WTC11 (cell line): ENCODE measurements at regions not wholly inside any gene's neighbourhood (a gene's known extent, or its start where the extent isn't known, plus 50 kb on each side); places are given as distances from the start of the nearest gene placed in this dataset.

Source experiments
- ATAC-seq: fragments of 200-7000 bp; cut with Tn5 transposase; 2 replicates; pipeline ENCODE4 v1.10.0; 2021; ENCODE audit warnings: mild to moderate bottlenecking, moderate library complexity
- CTCF ChIA-PET: fragments of 300-600 bp; sonication (Branson Sonifier 250); formaldehyde crosslinking; loops from one replicate; lab custom pipeline; 2021; ENCODE audit warnings: antibody characterized with exemption; lab: Charles Lee
- POLR2A ChIA-PET: fragments of 350-600 bp; sonication (Branson Sonifier 250); formaldehyde crosslinking; loops from one replicate; lab custom pipeline; 2021; ENCODE audit warnings: antibody characterized with exemption; lab: Charles Lee
- DNase-seq: peaks from one replicate; pipeline ENCODE4 v3.0.0; 2021; ENCODE audit warnings: low spot score
- H3K27ac Mint-ChIP-seq: 2 replicates; pipeline ENCODE4 v1.8.0; 2021; ENCODE audit warnings: mixed read lengths
- H3K27me3 Mint-ChIP-seq: 2 replicates; pipeline ENCODE4 v1.8.0; 2021; ENCODE audit warnings: low read depth, mild to moderate bottlenecking, moderate library complexity, mixed read lengths
- H3K36me3 Mint-ChIP-seq: 2 replicates; pipeline ENCODE4 v1.8.0; 2021; ENCODE audit warnings: mixed read lengths
- H3K4me1 Mint-ChIP-seq: 2 replicates; pipeline ENCODE4 v1.8.0; 2022; ENCODE audit warnings: mixed read lengths
- H3K4me3 Mint-ChIP-seq: 2 replicates; pipeline ENCODE4 v1.8.0; 2021; ENCODE audit warnings: mild to moderate bottlenecking, moderate library complexity, mixed read lengths
- H3K9me3 Mint-ChIP-seq: 2 replicates; pipeline ENCODE4 v1.8.0; 2021; ENCODE audit warnings: mixed read lengths
- ATF1 ChIP-seq: sonication (generic); formaldehyde crosslinking; IDR thresholded peaks from 2 replicates; pipeline ENCODE4 v1.8.1; 2023; ENCODE audit warnings: mild to moderate bottlenecking, moderate library complexity, missing genetic modification reagents
- CREB1 ChIP-seq: sonication (generic); formaldehyde crosslinking; IDR thresholded peaks from 2 replicates; pipeline ENCODE4 v1.8.0; 2023; ENCODE audit warnings: mild to moderate bottlenecking, missing genetic modification reagents
- CREM ChIP-seq: sonication (generic); formaldehyde crosslinking; IDR thresholded peaks from 2 replicates; pipeline ENCODE4 v1.8.1; 2022; ENCODE audit warnings: mild to moderate bottlenecking, missing genetic modification reagents, moderate library complexity
- EMX1 ChIP-seq: fragments of 250-450 bp; sonication (Bioruptor Pico); IDR thresholded peaks from 2 replicates; pipeline ENCODE4 v1.8.0; 2021; ENCODE audit warnings: mild to moderate bottlenecking
- ERG ChIP-seq: fragments of 250-450 bp; sonication (Bioruptor Pico); IDR thresholded peaks from 2 replicates; pipeline ENCODE4 v1.8.0; 2021; ENCODE audit warnings: mild to moderate bottlenecking
- ETV6 ChIP-seq: sonication (generic); formaldehyde crosslinking; IDR thresholded peaks from 2 replicates; pipeline ENCODE4 v1.8.1; 2022; ENCODE audit warnings: mild to moderate bottlenecking, missing genetic modification reagents
- FOXK1 ChIP-seq: sonication (generic); formaldehyde crosslinking; IDR thresholded peaks from 2 replicates; pipeline ENCODE4 v1.8.0; 2022; ENCODE audit warnings: mild to moderate bottlenecking, moderate library complexity, missing genetic modification reagents
- GRHL2 ChIP-seq: fragments of 250-450 bp; sonication (Bioruptor Pico); IDR thresholded peaks from 2 replicates; pipeline ENCODE4 v1.8.0; 2022; ENCODE audit warnings: mild to moderate bottlenecking, moderate library complexity; ENCODE audit not compliant: insufficient replicate concordance, severe bottlenecking
- HMGA2 ChIP-seq: fragments of 250-450 bp; sonication (Bioruptor Pico); IDR thresholded peaks from 2 replicates; pipeline ENCODE4 v1.4.0; 2021; ENCODE audit warnings: mild to moderate bottlenecking, moderate library complexity
- NFE2L1 ChIP-seq: sonication (generic); formaldehyde crosslinking; IDR thresholded peaks from 2 replicates; pipeline ENCODE4 v1.8.1; 2023; ENCODE audit warnings: missing genetic modification reagents
- NFYB ChIP-seq: sonication (generic); formaldehyde crosslinking; conservative IDR thresholded peaks from 2 replicates; pipeline ENCODE4 v1.8.0; 2022; ENCODE audit warnings: low read depth, missing genetic modification reagents
- NR3C1 ChIP-seq: sonication (generic); formaldehyde crosslinking; conservative IDR thresholded peaks from 2 replicates; pipeline ENCODE4 v1.8.1; 2023; ENCODE audit warnings: low read depth, mild to moderate bottlenecking, missing genetic modification reagents
- OVOL2 ChIP-seq: fragments of 250-450 bp; sonication (Bioruptor Pico); IDR thresholded peaks from 2 replicates; pipeline ENCODE4 v1.9.0; 2021; ENCODE audit warnings: mild to moderate bottlenecking, borderline replicate concordance
- PREB ChIP-seq: sonication (generic); formaldehyde crosslinking; IDR thresholded peaks from 2 replicates; pipeline ENCODE4 v1.8.1; 2022; ENCODE audit warnings: mild to moderate bottlenecking, missing genetic modification reagents, moderate library complexity, borderline replicate concordance
- TEAD4 ChIP-seq: sonication (generic); formaldehyde crosslinking; IDR thresholded peaks from 2 replicates; pipeline ENCODE4 v1.8.0; 2022; ENCODE audit warnings: mild to moderate bottlenecking, missing genetic modification reagents
- USF2 ChIP-seq: sonication (generic); formaldehyde crosslinking; IDR thresholded peaks from 2 replicates; pipeline ENCODE4 v1.8.1; 2023; ENCODE audit warnings: mild to moderate bottlenecking, missing genetic modification reagents, moderate library complexity
- ZNF232 ChIP-seq: sonication (generic); formaldehyde crosslinking; IDR thresholded peaks from 2 replicates; pipeline ENCODE4 v1.8.0; 2022; ENCODE audit warnings: mild to moderate bottlenecking, missing genetic modification reagents
- ZNF512 ChIP-seq: sonication (generic); formaldehyde crosslinking; IDR thresholded peaks from 2 replicates; pipeline ENCODE4 v1.8.1; 2022; ENCODE audit warnings: missing genetic modification reagents, borderline replicate concordance
- ZNF671 ChIP-seq: fragments of 250-450 bp; sonication (Bioruptor Pico); IDR thresholded peaks from 2 replicates; pipeline ENCODE4 v1.8.0; 2021; ENCODE audit warnings: mild to moderate bottlenecking
- TF ChIP-seq, protein P1 (sequence below): sonication (generic); formaldehyde crosslinking; IDR thresholded peaks from 2 replicates; pipeline ENCODE4 v1.8.1; 2023; ENCODE audit warnings: mild to moderate bottlenecking, moderate library complexity, missing genetic modification reagents
- TF ChIP-seq, protein P2 (sequence below): fragments of 250-450 bp; sonication (Bioruptor Pico); IDR thresholded peaks from 2 replicates; pipeline ENCODE4 v1.9.0; 2021; ENCODE audit warnings: mild to moderate bottlenecking
- TF ChIP-seq, protein P3 (sequence below): sonication (generic); formaldehyde crosslinking; IDR thresholded peaks from 2 replicates; pipeline ENCODE4 v1.8.1; 2022; ENCODE audit warnings: low read depth, mild to moderate bottlenecking, moderate library complexity, missing genetic modification reagents, borderline replicate concordance

DNA sequence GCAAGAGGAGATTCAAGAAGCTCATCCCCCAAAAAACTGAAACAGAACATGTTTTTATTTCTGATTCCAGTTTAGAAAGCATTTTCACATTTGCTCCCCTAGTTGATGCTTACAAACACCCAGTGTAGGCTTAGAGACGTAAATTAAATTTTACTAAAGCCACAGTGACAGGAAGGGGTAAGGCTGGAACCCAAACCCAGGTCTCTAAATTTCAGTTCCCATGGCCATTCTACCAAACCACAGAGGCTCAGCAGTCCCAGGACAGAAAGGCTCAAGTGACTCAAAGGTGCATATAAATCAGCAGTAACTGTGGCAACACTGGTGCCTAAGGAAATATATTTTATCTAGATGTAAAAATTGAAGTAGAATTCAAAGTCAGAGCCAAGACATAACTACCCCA, 128.7 kb downstream of the CEP120 start:
- Mint-ChIP-seq H3K27me3 (no peaks in the 10 kb centered on the region; the same call in 1 of the 2 replicates), H3K36me3 (peaks cover 5% of the 10 kb centered on the region), H3K4me1 (peaks cover 6% of the 10 kb centered on the region), H3K9me3 (peaks cover 9% of the 10 kb centered on the region; the same call in 1 of the 2 replicates), H3K4me3 (no peak overlapping the region), H3K27ac (no peak overlapping the region)
- DNase-seq (no peak), ATAC-seq (no peak)
- TF ChIP-seq ZNF671, result no peak
- TF ChIP-seq, protein P1, sequence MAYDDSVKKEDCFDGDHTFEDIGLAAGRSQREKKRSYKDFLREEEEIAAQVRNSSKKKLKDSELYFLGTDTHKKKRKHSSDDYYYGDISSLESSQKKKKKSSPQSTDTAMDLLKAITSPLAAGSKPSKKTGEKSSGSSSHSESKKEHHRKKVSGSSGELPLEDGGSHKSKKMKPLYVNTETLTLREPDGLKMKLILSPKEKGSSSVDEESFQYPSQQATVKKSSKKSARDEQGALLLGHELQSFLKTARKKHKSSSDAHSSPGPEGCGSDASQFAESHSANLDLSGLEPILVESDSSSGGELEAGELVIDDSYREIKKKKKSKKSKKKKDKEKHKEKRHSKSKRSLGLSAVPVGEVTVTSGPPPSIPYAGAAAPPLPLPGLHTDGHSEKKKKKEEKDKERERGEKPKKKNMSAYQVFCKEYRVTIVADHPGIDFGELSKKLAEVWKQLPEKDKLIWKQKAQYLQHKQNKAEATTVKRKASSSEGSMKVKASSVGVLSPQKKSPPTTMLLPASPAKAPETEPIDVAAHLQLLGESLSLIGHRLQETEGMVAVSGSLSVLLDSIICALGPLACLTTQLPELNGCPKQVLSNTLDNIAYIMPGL (CRISPR knock-in tag), result no peak
- no peak for TF ChIP-seq CREM (CRISPR knock-in tag)
- TF ChIP-seq OVOL2 (CRISPR knock-in tag), result no peak
- no peak for TF ChIP-seq GRHL2 (CRISPR knock-in tag)
- no peak for TF ChIP-seq ETV6 (CRISPR knock-in tag)
- TF ChIP-seq PREB (CRISPR knock-in tag), result no peak
- TF ChIP-seq CREB1 (CRISPR knock-in tag), result no peak
- no peak for TF ChIP-seq EMX1 (CRISPR knock-in tag)
- TF ChIP-seq NFYB (CRISPR knock-in tag), result no peak
- TF ChIP-seq FOXK1, result no peak
- TF ChIP-seq ATF1 (CRISPR knock-in tag), result no peak
- TF ChIP-seq ZNF512, result no peak
- TF ChIP-seq, protein P2, sequence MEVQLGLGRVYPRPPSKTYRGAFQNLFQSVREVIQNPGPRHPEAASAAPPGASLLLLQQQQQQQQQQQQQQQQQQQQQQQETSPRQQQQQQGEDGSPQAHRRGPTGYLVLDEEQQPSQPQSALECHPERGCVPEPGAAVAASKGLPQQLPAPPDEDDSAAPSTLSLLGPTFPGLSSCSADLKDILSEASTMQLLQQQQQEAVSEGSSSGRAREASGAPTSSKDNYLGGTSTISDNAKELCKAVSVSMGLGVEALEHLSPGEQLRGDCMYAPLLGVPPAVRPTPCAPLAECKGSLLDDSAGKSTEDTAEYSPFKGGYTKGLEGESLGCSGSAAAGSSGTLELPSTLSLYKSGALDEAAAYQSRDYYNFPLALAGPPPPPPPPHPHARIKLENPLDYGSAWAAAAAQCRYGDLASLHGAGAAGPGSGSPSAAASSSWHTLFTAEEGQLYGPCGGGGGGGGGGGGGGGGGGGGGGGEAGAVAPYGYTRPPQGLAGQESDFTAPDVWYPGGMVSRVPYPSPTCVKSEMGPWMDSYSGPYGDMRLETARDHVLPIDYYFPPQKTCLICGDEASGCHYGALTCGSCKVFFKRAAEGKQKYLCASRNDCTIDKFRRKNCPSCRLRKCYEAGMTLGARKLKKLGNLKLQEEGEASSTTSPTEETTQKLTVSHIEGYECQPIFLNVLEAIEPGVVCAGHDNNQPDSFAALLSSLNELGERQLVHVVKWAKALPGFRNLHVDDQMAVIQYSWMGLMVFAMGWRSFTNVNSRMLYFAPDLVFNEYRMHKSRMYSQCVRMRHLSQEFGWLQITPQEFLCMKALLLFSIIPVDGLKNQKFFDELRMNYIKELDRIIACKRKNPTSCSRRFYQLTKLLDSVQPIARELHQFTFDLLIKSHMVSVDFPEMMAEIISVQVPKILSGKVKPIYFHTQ, result no peak
- no peak for TF ChIP-seq ZNF232 (CRISPR knock-in tag)
- no peak for TF ChIP-seq NR3C1 (CRISPR knock-in tag)
- no peak for TF ChIP-seq TEAD4 (CRISPR knock-in tag)
- TF ChIP-seq NFE2L1 (CRISPR knock-in tag), result no peak
- TF ChIP-seq HMGA2, result no peak
- no peak for TF ChIP-seq ERG (CRISPR knock-in tag)
- ChIA-PET POLR2A (no interaction called here), CTCF (no interaction called here)

DNA sequence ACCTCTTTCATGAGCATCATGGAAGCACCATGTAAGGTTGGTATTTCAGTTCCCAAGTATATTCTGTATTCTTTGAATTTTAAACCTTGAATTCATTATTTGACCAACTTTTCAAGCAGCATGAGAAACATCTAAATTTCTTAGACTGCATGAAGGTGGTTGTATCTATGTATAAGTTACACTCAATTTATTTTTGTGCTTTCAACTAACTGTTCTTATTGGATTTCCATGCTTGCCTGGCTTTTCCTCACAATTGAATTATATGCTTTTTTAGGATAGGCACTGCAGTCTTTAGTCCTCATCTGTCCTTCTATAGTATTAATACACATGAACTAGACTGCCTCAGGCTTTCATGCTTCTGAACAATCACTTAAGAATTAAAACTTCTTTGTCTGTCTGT, 134.0 kb downstream of the CEP120 start:
- no peaks in the 10 kb centered on the region for H3K9me3 Mint-ChIP-seq
- POLR2A ChIA-PET, result no interaction called here
- CTCF ChIA-PET, result no interaction called here
- DNase-seq (no peak), ATAC-seq (no peak)
- TF ChIP-seq ZNF671 (no peak), USF2 (CRISPR knock-in tag) (no peak)
- TF ChIP-seq, protein P3, sequence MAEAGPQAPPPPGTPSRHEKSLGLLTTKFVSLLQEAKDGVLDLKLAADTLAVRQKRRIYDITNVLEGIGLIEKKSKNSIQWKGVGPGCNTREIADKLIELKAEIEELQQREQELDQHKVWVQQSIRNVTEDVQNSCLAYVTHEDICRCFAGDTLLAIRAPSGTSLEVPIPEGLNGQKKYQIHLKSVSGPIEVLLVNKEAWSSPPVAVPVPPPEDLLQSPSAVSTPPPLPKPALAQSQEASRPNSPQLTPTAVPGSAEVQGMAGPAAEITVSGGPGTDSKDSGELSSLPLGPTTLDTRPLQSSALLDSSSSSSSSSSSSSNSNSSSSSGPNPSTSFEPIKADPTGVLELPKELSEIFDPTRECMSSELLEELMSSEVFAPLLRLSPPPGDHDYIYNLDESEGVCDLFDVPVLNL, result no peak
- H3K36me3 Mint-ChIP-seq, result no peaks in the 10 kb centered on the region
- no peak overlapping the region for H3K27ac Mint-ChIP-seq
- no peak overlapping the region for H3K4me3 Mint-ChIP-seq
- H3K27me3 Mint-ChIP-seq, result peaks cover 26% of the 10 kb centered on the region
- H3K4me1 Mint-ChIP-seq, result peaks cover 13% of the 10 kb centered on the region
